GM21381 (cell line): ENCODE measurements at regions not wholly inside any gene's neighbourhood (a gene's known extent, or its start where the extent isn't known, plus 50 kb on each side); places are given as distances from the start of the nearest gene placed in this dataset.
"Not testable (repeated sequence)": the region's sequence is repeated elsewhere in the genome, so short reads cannot be mapped to it uniquely, and the experiment has no call there.

Experiments used
- ATAC-seq: cut with Tn5 transposase; IDR thresholded peaks from one replicate; pipeline ENCODE4 v1.9.1; 2021; ENCODE audit warnings: mild to moderate bottlenecking, moderate library complexity; ENCODE audit not compliant: unreplicated experiment

DNA sequence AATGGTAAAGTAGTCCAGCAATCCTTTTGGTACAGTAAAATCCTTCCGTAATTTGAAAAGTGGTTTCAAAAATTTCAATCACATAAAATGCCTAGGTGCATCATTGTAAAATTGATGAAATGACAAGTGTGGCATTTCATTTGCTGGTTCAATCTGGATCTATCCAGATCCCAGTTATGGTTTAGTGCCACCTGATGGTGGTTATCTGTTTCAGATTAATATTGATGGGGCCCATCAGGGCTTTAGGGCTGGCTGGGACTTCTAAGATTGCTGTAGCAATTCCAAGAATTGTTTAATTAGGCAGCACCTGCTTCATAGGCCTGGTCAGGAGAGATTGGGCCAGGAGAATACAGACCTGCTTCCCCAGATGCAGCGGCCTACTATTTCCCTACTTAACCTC is 55.5 kb upstream of the PIK3C3 start:
- no peak for ATAC-seq

DNA sequence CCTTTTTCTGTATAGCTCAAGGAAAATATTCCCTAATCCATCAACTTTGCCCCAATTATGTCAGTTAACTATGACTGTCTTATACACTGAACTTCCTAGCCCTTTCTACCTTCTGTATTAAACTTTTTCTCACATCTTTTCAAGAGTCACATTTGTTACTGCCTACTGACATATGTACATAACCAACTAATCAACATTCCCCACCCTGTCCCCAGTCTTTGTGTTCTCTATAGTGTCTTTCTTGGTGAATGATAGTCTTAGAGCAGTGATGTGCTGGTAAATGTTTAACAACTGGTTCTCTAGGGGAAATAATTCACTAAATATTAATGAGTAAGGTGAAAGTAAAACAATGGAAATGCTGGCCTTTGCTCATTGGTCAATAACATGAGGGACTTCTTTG is 61.6 kb upstream of the PIK3C3 start:
- no peak for ATAC-seq

DNA sequence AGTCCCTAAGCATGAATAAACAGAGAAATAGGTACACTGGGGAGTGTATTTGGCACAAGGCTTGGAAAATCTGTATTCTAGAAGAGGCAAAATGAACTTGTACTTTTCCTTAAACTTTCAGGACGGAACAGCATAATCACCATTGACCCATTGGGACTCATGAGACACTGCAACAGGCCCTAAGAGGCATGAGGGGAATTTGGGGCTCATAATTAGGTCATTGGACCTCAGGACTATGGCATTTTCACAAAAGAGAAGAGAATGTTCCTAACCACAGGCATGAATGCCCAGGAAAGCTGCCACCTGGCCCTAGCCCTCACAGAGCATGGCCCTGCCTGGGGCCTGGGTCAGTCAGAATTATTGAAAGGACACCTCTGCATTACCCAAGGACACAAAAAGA is 67.9 kb upstream of the PIK3C3 start:
- ATAC-seq: no peak

DNA sequence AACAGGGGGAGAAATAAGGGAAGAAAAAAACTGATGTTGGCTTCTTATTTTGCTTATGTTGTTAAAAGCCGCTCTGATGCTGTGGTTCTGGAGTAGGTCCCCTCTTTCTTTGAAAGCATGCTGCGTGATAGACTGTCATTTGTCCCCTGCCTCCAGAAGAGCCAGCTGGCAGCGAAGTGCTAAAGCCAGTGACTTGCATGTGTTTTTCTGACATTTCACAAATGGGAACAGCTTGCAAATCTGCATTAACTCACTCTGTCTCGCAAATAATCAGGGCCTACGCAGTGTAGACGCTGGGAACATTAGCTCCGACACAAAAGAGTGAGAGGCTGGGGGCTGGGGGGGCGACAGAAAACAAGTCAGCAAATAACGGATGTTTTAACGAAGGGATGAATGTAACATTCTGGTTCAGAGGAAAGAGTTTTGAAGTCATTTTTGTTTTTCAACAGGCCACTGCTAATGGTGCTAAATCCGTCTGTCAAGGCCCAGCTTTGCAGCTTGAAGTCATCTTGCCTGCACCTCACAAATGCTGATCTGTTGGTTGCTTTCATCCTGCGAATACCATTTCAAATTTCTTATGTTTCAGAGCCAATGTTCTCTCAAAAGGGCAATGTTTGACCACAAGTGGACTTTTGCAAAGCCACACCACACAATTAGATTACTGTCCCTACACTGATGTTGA is 68.8 kb upstream of the PIK3C3 start:
- no peak for ATAC-seq

DNA sequence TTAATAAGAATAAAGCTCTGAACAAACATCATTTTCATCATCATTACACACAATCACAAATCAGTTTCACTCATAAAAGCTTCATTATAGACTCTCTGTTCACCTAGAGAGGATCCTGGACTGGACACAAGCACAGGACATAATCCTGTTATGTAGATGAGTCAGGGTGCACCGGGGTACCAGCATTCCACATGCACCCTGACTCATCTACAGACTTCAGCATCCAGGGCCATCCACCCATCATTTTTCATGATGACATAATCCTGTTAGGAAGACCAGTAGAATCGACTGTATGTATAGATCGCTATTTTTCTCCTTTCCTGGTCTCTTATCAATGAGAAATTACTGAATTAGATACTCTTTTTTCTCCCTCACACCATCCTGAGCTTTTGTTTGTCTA is 73.7 kb upstream of the PIK3C3 start:
- no peak for ATAC-seq

DNA sequence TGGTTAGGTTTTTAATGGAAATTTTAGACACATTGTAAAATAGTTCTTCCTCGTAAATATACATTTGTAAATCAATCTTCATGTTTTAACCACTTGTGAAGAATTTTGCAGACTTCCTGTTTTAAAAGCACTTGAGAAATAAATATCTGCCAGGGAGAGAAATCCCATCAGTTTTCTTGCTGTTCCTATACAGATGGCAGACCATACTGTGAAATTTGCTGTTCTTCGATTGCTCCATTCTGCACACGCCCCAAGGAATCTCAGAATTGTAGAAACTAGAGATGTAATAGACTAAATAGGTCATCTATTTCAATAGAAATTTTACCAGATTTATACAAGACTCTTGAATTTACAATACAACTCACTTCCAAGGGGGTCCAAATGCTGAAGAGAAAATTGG is 75.8 kb upstream of the PIK3C3 start:
- ATAC-seq: no peak

DNA sequence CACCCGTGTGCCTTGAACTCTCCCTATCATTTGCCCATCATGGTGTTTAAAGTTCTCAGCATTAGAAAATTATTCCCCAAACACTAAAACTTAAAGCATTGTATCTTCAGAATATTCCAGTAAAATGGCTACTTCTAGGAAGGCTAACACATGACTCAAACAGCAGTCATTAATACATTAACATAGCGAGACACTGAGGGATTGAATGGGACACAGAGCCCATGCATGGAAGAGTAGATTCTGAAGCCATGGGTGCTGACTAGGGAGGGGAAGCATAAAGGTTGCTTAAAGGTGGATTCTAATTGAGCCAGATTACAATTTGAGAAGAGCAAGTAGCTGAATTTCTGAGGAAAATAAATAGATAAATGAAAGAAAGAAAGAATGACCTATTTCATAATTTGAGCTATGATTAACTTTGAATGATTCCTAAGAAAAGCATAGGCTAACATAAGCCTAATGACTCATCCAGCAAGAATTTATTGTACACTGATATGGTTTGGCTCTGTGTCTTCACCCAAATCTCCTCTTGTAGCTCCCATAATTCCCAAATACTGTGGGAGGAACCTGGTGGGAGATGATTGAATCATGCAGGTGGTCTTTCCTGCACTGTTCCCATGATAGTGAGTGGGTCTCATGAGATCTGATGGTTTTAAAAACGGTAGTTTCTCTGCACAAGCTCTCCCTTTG is 79.8 kb upstream of the PIK3C3 start:
- ATAC-seq: no peak

DNA sequence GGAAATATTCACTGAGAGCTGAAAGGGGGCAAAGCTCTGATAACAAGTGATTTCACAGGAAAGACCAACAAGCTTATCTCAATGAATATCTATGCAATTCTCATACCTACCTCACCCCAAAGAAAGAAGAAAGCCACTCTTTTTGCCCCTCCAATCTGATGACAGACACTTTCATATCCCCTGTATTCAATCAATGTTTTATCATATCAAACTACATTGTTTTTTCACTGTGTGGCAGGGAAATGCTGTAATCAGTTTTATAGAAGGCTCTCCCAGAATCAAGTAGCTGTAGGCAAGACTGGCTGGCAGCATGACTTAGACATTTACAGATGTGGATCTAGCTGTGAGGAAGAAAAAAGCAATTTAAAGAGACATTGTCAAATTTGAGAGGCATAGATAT is 81.3 kb upstream of the PIK3C3 start:
- no peak for ATAC-seq

DNA sequence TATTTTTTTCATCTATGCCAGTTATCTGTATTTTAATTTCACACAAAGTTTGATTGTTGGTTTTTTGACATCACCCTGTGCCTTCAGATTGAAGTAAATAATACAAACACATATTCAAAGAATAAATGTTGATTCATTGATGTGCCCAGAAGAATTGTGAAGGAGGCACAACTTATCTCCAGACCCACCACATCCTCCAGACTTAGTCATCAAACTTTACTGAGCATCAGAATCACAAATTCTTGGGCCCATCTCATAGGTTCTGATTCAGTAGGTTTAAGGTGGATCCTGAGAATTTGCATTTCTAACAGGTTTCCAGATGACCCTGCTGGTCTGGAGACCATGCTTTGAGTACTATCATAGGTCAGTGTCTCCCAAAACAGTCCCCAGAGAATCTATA is 82.8 kb upstream of the PIK3C3 start:
- ATAC-seq: no peak

DNA sequence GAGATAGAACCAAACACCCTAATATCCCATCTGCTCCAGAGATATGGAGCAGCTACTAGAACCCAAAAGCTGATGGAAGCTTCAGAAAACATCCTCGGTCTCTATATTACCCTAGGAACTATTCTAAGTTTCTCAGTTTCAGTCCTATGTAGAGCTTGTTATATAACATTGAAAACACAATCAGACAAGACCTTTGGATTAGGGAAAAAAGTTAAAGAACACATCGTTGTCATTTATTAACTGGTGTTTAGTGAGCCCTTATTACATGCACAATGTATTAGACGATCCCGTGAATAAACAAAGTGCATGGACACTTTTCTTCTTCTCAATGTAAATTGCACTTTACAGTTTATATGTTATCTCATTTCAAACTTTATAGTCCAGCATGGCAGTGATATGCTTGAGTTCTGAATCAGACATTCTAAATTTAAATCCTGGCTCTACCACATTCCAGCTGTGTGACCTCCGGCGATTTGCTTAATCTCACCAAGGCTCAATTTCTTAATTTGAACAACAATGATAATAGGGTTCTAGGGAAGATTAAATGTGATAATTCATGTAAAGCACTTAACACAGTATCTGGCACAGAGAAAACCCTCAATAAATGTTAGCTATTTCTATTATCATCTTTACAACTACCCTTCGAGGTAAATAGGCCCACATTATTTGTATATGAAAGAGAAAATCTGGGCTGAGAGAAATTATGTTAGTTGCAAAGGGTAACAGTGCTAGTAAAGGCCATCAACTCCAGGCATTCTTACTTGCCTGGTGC is 83.6 kb upstream of the PIK3C3 start:
- no peak for ATAC-seq

DNA sequence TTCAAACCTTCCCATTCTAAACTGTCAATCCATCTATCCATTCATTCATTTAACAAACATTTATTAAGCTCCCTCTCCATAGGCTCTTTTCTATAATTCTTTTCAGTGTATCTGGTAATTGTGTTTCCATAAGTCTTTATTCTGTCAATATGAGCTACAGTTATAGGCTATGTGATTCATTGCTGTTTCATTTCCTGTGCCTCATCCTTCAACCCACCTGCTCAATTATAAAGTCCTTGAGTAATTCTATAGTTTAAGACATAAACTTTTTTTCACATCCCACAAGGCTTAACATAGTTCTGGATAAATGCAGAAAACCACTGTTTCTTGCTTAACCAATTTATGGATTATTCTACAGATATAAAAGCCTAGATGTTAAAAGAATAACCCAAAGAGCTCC is 84.2 kb upstream of the PIK3C3 start:
- no peak for ATAC-seq

DNA sequence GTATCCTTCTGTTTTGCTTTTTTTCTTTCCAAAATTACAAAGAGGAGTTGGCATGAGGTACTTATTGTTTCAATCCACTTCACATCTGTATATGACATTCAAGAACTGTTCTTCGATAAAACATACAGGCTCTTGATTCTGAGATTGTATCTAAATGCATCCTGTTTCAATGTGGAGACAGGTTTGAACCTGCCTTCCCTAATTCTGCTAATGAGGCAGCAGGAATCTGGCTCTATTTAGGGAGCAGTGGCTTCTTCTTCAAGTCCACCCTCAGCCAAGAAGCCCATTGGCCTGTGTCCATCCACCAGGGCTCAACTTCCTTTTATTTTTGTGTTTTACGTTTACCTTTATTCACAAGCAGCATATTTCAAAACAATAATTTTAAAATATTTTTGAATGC is 84.8 kb upstream of the PIK3C3 start:
- no peak for ATAC-seq

DNA sequence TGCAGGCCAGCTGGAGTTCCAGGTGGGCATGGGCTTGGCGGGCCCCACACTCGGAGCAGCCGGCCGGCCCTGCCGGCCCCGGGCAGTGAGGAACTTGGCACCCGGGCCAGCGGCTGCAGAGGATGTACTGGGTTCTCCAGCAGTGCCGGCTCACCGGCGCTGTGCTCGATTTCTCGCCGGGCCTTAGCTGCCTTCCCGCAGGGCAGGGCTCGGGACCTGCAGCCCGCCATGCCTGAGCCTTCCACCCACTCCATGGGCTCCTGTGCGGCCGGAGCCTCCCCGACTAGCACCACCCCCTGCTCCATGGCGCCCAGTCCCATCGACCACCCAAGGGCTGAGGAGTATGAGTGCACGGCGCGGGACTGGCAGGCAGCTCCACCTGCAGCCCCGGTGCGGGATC is 89.2 kb upstream of the PIK3C3 start:
- not testable (repeated sequence) for ATAC-seq

DNA sequence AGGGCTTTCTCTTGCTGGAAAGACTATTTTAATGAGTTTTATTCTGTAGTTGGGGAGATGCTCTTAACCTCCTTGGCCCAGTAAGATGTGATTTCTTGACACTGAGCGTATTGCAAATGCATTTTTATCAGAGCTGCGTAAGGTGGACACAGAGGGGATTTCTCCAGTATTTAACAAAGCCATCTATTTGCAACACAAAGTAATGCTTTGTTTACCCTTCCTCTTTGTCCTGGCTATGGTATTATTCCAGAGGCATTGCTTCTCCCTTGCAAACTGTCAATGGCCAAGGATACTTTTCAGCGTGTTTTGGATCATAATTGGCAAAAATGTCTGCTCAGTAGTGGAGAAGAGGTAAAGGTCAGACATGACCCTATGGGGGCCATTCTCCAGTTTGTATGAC is 90.8 kb upstream of the PIK3C3 start:
- no peak for ATAC-seq

DNA sequence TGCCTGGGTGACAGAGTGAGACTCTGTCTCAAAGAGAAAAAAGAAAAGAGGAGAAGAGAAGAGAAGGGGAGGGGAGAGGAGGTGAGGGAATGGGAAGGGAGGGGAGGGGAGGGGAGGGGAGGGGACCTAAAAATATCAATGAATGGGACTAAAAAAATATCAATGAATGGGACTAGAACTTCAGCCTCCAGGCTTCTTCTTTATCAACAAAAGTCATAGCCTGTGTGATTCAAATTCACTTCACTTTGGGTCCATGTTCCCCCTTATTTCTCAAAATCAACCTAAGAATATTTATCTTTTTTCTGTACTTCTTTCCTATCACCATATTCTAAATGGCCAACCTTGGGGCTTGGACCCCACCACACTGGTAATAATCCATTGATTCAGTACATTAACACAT is 92.1 kb upstream of the PIK3C3 start:
- ATAC-seq: no peak

DNA sequence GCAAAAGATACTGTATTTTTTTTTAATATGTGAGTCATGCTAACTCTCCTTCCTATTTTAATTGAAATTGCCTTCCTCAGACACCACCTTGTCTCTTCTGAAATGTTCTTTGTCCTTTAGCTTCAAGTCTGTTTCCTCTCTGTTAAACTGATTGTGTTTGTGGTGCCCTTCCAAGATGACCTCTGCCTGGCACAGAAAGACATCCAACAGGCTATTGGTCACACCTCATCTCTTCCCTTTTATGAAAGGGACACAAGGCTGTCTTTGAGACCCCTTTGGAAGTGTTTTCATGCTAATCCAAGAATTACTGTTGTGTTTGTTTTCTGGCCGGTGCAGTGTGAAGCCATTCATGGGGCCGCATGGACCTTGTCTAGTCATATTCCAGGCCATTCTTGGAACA is 94.0 kb upstream of the PIK3C3 start:
- no peak for ATAC-seq

DNA sequence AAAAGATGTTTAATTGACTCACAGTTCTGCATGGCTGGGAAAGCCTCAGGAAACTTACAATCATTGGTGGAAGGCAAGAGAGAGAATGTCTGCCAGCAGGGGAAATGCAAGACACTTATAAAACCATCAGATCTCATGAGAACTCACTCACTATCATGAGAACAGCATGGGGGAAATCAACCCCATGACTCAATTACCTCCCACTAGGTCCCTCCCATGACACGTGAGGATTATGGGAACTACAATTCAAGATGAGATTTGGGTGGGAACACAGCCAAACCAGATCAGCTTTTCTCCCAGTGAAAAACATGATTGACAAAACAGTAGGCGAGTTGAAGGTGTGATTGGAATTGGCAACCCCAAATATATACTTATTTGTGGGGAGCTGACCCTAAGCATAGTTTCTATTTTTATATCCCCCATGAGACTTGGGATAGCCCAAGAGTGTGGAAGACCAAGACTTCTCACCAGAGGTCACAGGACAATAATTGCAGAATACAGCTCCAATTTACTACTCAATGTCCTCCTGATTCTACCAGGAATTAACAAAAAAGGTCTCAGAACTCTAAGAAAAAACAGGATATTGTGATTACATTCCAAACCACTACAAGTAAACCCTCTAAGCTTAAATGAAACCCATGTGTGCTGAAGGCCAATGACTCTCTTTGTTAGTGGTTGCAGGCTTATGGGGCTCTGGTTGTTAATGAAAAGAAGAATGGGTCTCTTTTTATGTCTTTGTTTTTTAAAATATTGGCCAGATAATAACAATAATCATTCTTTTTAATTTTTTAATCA is 96.1 kb upstream of the PIK3C3 start:
- no peak for ATAC-seq

DNA sequence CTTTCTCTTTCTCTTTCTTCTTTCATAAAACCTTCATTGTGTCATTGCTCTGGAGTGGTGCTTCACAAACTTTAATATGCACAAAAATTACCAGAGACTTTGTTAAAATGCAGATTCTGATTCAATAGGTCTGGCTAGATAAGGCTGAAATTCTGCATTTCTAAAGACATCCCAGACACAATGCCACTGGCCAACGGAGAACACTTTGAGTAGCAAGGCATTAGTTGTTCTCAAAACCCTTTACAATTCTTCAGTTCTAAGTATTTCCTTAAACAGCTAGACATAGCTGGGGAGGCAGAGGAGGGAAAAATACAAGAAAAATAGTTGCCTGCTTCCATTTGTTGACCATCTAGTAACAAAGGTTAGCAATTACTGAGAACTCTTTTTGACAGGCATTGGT is 101.8 kb upstream of the PIK3C3 start:
- no peak for ATAC-seq

DNA sequence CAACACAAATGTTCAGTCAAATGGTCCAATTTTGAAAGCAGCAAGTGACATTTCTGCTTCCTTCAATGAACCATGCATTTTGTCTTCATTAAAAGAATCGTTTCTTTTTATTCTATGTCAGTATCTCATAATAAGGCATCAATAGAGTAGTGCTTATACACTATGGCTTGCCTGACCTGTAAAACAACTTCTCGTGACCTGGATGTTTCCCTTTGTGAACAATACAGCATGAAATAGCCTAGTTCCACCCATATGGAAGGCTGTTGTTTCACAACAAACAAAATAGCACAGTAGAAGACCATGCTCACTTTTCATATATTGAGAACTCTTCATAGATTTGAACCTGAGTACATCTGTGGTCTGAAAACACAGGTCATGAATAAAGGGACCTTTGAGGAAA is 104.3 kb upstream of the PIK3C3 start:
- no peak for ATAC-seq

DNA sequence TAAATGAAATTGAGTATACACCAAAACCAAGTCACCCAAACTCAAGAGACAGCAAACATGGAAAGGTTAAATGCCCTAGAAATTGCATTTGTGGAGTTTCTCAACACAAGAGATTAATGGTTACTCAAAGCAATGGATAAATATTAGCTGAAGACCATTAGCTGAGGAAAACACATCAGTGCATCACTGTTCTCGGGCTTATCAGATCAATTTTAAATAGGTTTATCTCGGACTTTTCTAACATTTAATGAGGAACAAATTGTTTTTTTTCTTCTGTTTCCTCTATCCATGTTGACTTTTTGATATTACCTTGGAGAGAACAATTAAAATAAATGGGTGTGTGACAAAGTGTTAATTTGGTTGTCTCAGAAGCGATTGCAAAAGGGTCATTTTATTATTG is 105.4 kb upstream of the PIK3C3 start:
- ATAC-seq: no peak

DNA sequence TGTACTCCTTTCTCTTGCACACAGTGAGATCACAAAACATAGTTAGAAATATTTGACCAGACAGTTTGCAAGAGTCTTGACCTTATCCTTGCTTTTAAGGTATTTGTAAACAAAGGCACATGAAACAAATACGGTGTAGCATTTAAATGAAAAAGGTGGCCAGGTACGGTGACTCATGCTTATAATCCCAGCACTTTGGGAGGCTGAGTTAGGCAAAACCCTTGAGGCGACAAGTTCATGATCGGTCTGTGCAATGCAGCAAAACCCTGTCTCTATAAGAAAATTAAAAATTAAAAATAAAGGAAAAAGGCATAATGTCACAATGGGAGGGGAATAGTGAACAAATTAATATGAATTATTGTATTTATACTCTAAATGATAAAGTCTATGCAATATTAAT is 109.5 kb upstream of the PIK3C3 start:
- no peak for ATAC-seq
